Natural killer cell treated with Interleukin-12 subunit alpha and Interleukin-12 subunit beta and Interleukin-15 and Interleukin-18, amount 100 ng/mL, for 72 hours (primary cell): ENCODE measurements at regions not wholly inside any gene's neighbourhood (a gene's known extent, or its start where the extent isn't known, plus 50 kb on each side); places are given as distances from the start of the nearest gene placed in this dataset.

Source experiments
- ATAC-seq, 2 donors: fragments of 150-1000 bp; cut with Tn5 transposase in 1 of 2; sonication (Bioruptor Pico), chemical (Tn5 transposase) in 1 of 2; 2 replicates each; pipeline ENCODE4 v1.10.0; 2021
- DNase-seq: peaks from one replicate; pipeline ENCODE4 v3.0.0; 2022; ENCODE audit warnings: low spot score
- H3K27ac Mint-ChIP-seq, 2 donors: 1 replicate in 1 of 2; 2 replicates in 1 of 2; pipeline ENCODE4 v1.8.0; 2022; ENCODE audit warnings: mixed read lengths in 2 of 2, mild to moderate bottlenecking in 1 of 2, moderate library complexity in 1 of 2
- H3K27me3 Mint-ChIP-seq, 2 donors: 1 replicate in 1 of 2; 2 replicates in 1 of 2; pipeline ENCODE4 v1.8.0; 2022; ENCODE audit warnings: mixed read lengths in 2 of 2
- H3K36me3 Mint-ChIP-seq: one replicate; pipeline ENCODE4 v1.8.0; 2022; ENCODE audit warnings: mixed read lengths
- H3K4me1 Mint-ChIP-seq, 2 donors: 1 replicate in 1 of 2; 2 replicates in 1 of 2; pipeline ENCODE4 v1.8.0; 2022; ENCODE audit warnings: low read depth in 2 of 2, mixed read lengths in 2 of 2, mild to moderate bottlenecking in 1 of 2
- H3K4me3 Mint-ChIP-seq: one replicate; pipeline ENCODE4 v1.8.0; 2022; ENCODE audit warnings: mixed read lengths
- H3K9me3 Mint-ChIP-seq: 2 replicates; pipeline ENCODE4 v1.8.0; 2022; ENCODE audit warnings: mixed read lengths

- Mint-ChIP-seq H3K9me3 (peaks cover 17% of the 10 kb centered on the region), H3K4me3 (no peak overlapping the region)
- ATAC-seq, result no peak
These were observed 169.4 kb upstream of the MYO16 start for GRCh38 chr13:108460043-108460442.

GRCh38 chr13:108460746-108461145, 168.7 kb upstream of the MYO16 start:
- ATAC-seq, result no peak
- Mint-ChIP-seq H3K36me3 (no peaks in the 10 kb centered on the region), H3K27me3 (no peaks in the 10 kb centered on the region), H3K4me3 (no peak overlapping the region), H3K4me1 (no peaks in the 10 kb centered on the region), H3K9me3 (peaks cover 17% of the 10 kb centered on the region), H3K27ac (no peak overlapping the region)
- no peak for DNase-seq

More at GRCh38 chr13:108460043-108460442, 169.4 kb upstream of the MYO16 start:
- Mint-ChIP-seq H3K27ac (no peak overlapping the region), H3K36me3 (no peaks in the 10 kb centered on the region), H3K4me1 (no peaks in the 10 kb centered on the region), H3K27me3 (no peaks in the 10 kb centered on the region)
- DNase-seq, result no peak

- no peak for DNase-seq
- no peak for ATAC-seq
- H3K36me3 Mint-ChIP-seq, result no peaks in the 10 kb centered on the region
- H3K4me3 Mint-ChIP-seq, result no peak overlapping the region
- H3K27ac Mint-ChIP-seq, result no peak overlapping the region
- no peaks in the 10 kb centered on the region for H3K4me1 Mint-ChIP-seq
- no peaks in the 10 kb centered on the region for H3K27me3 Mint-ChIP-seq
- H3K9me3 Mint-ChIP-seq, result peaks cover 12% of the 10 kb centered on the region
These were observed 166.1 kb upstream of the MYO16 start for GRCh38 chr13:108463340-108463739.

GRCh38 chr13:108470921-108471320, 158.5 kb upstream of the MYO16 start:
- Mint-ChIP-seq H3K36me3 (no peaks in the 10 kb centered on the region), H3K27me3 (no peaks in the 10 kb centered on the region), H3K27ac (no peak overlapping the region), H3K4me3 (no peak overlapping the region), H3K4me1 (no peaks in the 10 kb centered on the region), H3K9me3 (peaks cover 11% of the 10 kb centered on the region)
- ATAC-seq, result no peak
- DNase-seq, result no peak

- H3K4me3 Mint-ChIP-seq, result no peak overlapping the region
- DNase-seq, result no peak
- no peaks in the 10 kb centered on the region for H3K36me3 Mint-ChIP-seq
- no peak for ATAC-seq
- H3K27me3 Mint-ChIP-seq, result no peaks in the 10 kb centered on the region
- no peak overlapping the region for H3K27ac Mint-ChIP-seq
- no peaks in the 10 kb centered on the region for H3K4me1 Mint-ChIP-seq
- H3K9me3 Mint-ChIP-seq, result peaks cover 8% of the 10 kb centered on the region
These were observed 154.2 kb upstream of the MYO16 start for GRCh38 chr13:108475181-108475580.

GRCh38 chr13:108477376-108477775, 152.0 kb upstream of the MYO16 start:
- peaks cover 3% of the 10 kb centered on the region for H3K9me3 Mint-ChIP-seq
- no peaks in the 10 kb centered on the region for H3K27me3 Mint-ChIP-seq
- H3K27ac Mint-ChIP-seq, result no peak overlapping the region
- no peak overlapping the region for H3K4me3 Mint-ChIP-seq
- DNase-seq, result no peak
- no peaks in the 10 kb centered on the region for H3K36me3 Mint-ChIP-seq
- H3K4me1 Mint-ChIP-seq, result no peaks in the 10 kb centered on the region
- no peak for ATAC-seq

- H3K27me3 Mint-ChIP-seq, result no peaks in the 10 kb centered on the region
- H3K9me3 Mint-ChIP-seq, result peaks cover 3% of the 10 kb centered on the region
- H3K27ac Mint-ChIP-seq, result no peak overlapping the region
- no peak overlapping the region for H3K4me3 Mint-ChIP-seq
- DNase-seq, result no peak
- ATAC-seq, result no peak
- no peaks in the 10 kb centered on the region for H3K4me1 Mint-ChIP-seq
- no peaks in the 10 kb centered on the region for H3K36me3 Mint-ChIP-seq
These were observed 151.2 kb upstream of the MYO16 start for GRCh38 chr13:108478179-108478578.

- Mint-ChIP-seq H3K27me3 (no peaks in the 10 kb centered on the region), H3K4me3 (no peak overlapping the region), H3K36me3 (no peaks in the 10 kb centered on the region), H3K9me3 (no peaks in the 10 kb centered on the region), H3K4me1 (no peaks in the 10 kb centered on the region), H3K27ac (no peak overlapping the region)
- DNase-seq (no peak), ATAC-seq (no peak)
These were observed 145.4 kb upstream of the MYO16 start for GRCh38 chr13:108483981-108484380.

GRCh38 chr13:108486096-108486495, 143.3 kb upstream of the MYO16 start:
- DNase-seq, result no peak
- H3K27me3 Mint-ChIP-seq, result no peaks in the 10 kb centered on the region
- H3K4me3 Mint-ChIP-seq, result no peak overlapping the region
- H3K36me3 Mint-ChIP-seq, result no peaks in the 10 kb centered on the region
- H3K9me3 Mint-ChIP-seq, result peaks cover 4% of the 10 kb centered on the region
- no peaks in the 10 kb centered on the region for H3K4me1 Mint-ChIP-seq
- no peak overlapping the region for H3K27ac Mint-ChIP-seq
- no peak for ATAC-seq

GRCh38 chr13:108494991-108495645, 134.3 kb upstream of the MYO16 start:
- no peak for ATAC-seq
- Mint-ChIP-seq H3K4me3 (no peak overlapping the region), H3K27ac (no peak overlapping the region)

GRCh38 chr13:108495646-108496361, 133.6 kb upstream of the MYO16 start:
- DNase-seq (no peak), ATAC-seq (peak; percentile 24 to 36)
- Mint-ChIP-seq H3K4me1 (peaks cover 0 to 3% of the 10 kb centered on the region in 2 donors), H3K27ac (no peak overlapping the region), H3K27me3 (peaks cover 15 to 24% of the 10 kb centered on the region in 2 donors), H3K9me3 (peaks cover 5% of the 10 kb centered on the region), H3K4me3 (no peak overlapping the region), H3K36me3 (no peaks in the 10 kb centered on the region)

More at GRCh38 chr13:108494991-108495645, 134.3 kb upstream of the MYO16 start:
- peaks cover 15 to 24% of the 10 kb centered on the region in 2 donors for H3K27me3 Mint-ChIP-seq
- DNase-seq, result no peak
- no peaks in the 10 kb centered on the region for H3K36me3 Mint-ChIP-seq
- peaks cover 0 to 3% of the 10 kb centered on the region in 2 donors for H3K4me1 Mint-ChIP-seq
- H3K9me3 Mint-ChIP-seq, result peaks cover under 1% of the 10 kb centered on the region

- no peak overlapping the region for H3K4me3 Mint-ChIP-seq
- peaks cover 6% of the 10 kb centered on the region for H3K9me3 Mint-ChIP-seq
- DNase-seq (no peak), ATAC-seq (no peak)
- H3K36me3 Mint-ChIP-seq, result no peaks in the 10 kb centered on the region
- H3K27me3 Mint-ChIP-seq, result peaks cover 15 to 24% of the 10 kb centered on the region in 2 donors
- H3K27ac Mint-ChIP-seq, result no peak overlapping the region
- peaks cover 0 to 3% of the 10 kb centered on the region in 2 donors for H3K4me1 Mint-ChIP-seq
These were observed 132.8 kb upstream of the MYO16 start for GRCh38 chr13:108496362-108497210.

- H3K4me1 Mint-ChIP-seq, result no peaks in the 10 kb centered on the region
- peaks cover 6% of the 10 kb centered on the region for H3K9me3 Mint-ChIP-seq
- no peak overlapping the region for H3K27ac Mint-ChIP-seq
- no peak overlapping the region for H3K4me3 Mint-ChIP-seq
- DNase-seq (no peak), ATAC-seq (no peak)
- H3K27me3 Mint-ChIP-seq, result peaks cover 12 to 17% of the 10 kb centered on the region in 2 donors
- no peaks in the 10 kb centered on the region for H3K36me3 Mint-ChIP-seq
These were observed 128.7 kb upstream of the MYO16 start for GRCh38 chr13:108500711-108501110.

GRCh38 chr13:108508263-108508662, 121.1 kb upstream of the MYO16 start:
- Mint-ChIP-seq H3K36me3 (no peaks in the 10 kb centered on the region), H3K4me3 (no peak overlapping the region), H3K9me3 (no peaks in the 10 kb centered on the region), H3K27me3 (no peaks in the 10 kb centered on the region), H3K27ac (no peak overlapping the region), H3K4me1 (no peaks in the 10 kb centered on the region)
- ATAC-seq (no peak), DNase-seq (no peak)
